ENCODE measurements at regions not wholly inside any gene's neighbourhood (a gene's known extent, or its start where the extent isn't known, plus 50 kb on each side); places are given as distances from the start of the nearest gene placed in this dataset.

DNA sequence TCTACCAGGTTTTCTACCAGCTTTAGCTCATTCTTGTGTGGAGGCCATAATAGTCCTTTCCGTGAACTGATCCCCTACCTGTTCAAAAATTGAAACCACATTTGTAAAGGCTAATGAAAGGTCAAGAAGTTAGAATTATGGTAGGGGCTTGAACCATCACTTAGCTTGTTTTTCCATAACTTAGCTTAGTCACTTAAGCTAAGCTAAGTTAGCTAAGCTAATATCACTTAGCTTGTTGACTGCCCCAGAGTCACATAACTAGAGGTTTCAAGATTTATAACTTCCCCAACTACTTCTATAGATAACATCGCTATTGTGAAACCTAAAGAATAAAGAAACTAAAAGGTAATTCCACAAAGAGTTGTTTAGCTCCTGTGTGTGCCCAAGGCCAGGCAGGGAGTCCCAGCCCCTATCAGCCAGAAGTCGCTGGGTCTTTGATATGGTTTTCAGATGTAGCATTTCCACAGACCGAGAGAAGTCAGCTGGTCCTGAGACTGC, 131.8 kb downstream of the VEGFA start:
- H3K4me2 ChIP-seq (ENCODE audit: low read depth, low read length): peak overlapping the region; percentile 84
- in situ Hi-C loops (cut with HindIII; ENCODE audit: extremely low pct_ligation_motif_present, low pct_unique_long_range_greater_than_20kb) (no loop called here), intact Hi-C loops (cut with micrococcal nuclease; ENCODE audit: unreplicated experiment) (no loop called here)
- peak; percentile 4 for TF ChIP-seq YY1 (IDR thresholded peaks at IDR 0.05; ENCODE audit: insufficient read depth, insufficient replicate concordance, low read depth, low read length)
- 0 out of 2 replicates have a peak, but pooled peaks have one; percentile 52 for TF ChIP-seq ZNF570 (CRISPR knock-in tag; IDR thresholded peaks at IDR 0.05; ENCODE audit: borderline replicate concordance)
- peak; percentile 63; the same call in 1 of the 2 replicates for TF ChIP-seq ZNF205 (CRISPR knock-in tag; IDR thresholded peaks at IDR 0.05)
- TF ChIP-seq ZNF383 (CRISPR knock-in tag; IDR thresholded peaks at IDR 0.05; ENCODE audit: borderline replicate concordance): peak; percentile 75; the same call in 1 of the 2 replicates
- TF ChIP-seq STAT5B (CRISPR knock-in tag; IDR thresholded peaks at IDR 0.05): no peak
- TF ChIP-seq, protein P1, sequence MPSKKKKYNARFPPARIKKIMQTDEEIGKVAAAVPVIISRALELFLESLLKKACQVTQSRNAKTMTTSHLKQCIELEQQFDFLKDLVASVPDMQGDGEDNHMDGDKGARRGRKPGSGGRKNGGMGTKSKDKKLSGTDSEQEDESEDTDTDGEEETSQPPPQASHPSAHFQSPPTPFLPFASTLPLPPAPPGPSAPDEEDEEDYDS (CRISPR knock-in tag; IDR thresholded peaks at IDR 0.05): no peak
- TF ChIP-seq, protein P2, sequence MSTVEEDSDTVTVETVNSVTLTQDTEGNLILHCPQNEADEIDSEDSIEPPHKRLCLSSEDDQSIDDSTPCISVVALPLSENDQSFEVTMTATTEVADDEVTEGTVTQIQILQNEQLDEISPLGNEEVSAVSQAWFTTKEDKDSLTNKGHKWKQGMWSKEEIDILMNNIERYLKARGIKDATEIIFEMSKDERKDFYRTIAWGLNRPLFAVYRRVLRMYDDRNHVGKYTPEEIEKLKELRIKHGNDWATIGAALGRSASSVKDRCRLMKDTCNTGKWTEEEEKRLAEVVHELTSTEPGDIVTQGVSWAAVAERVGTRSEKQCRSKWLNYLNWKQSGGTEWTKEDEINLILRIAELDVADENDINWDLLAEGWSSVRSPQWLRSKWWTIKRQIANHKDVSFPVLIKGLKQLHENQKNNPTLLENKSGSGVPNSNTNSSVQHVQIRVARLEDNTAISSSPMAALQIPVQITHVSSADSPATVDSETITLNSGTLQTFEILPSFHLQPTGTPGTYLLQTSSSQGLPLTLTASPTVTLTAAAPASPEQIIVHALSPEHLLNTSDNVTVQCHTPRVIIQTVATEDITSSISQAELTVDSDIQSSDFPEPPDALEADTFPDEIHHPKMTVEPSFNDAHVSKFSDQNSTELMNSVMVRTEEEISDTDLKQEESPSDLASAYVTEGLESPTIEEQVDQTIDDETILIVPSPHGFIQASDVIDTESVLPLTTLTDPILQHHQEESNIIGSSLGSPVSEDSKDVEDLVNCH (CRISPR knock-in tag; IDR thresholded peaks at IDR 0.05): 0 out of 2 replicates have a peak, but pooled peaks have one; percentile 67
- TF ChIP-seq ZBTB8A (CRISPR knock-in tag; IDR thresholded peaks at IDR 0.05; ENCODE audit: borderline replicate concordance, low read depth): 0 out of 2 replicates have a peak, but pooled peaks have one; percentile 46
- TF ChIP-seq ZNF614 (CRISPR knock-in tag; IDR thresholded peaks at IDR 0.05; ENCODE audit: borderline replicate concordance): no peak
- TF ChIP-seq ZNF607 (CRISPR knock-in tag; IDR thresholded peaks at IDR 0.05; ENCODE audit: borderline replicate concordance): no peak
- TF ChIP-seq SOX13 (IDR thresholded peaks at IDR 0.05): no peak
- TF ChIP-seq SOX13 (CRISPR knock-in tag; conservative IDR thresholded peaks at IDR 0.05 in 1 of 2, IDR thresholded peaks at IDR 0.05 in 1 of 2): peak in 1 of 2 experiments; percentile 27; a peak in 1 of 4 replicates
- 0 out of 2 replicates have a peak, but pooled peaks have one; percentile 48 for TF ChIP-seq PAX8 (CRISPR knock-in tag; IDR thresholded peaks at IDR 0.05; ENCODE audit: borderline replicate concordance)
- BruUV-seq (replicated peaks): no TSS peak
- H3K79me2 ChIP-seq (ENCODE audit: insufficient read depth, low read length): no peaks in the 10 kb centered on the region
- peak overlapping the region in 2 of 3 experiments; percentile 29 to 55; a peak in 4 of 6 replicates for H3K4me3 ChIP-seq (replicated peaks in 1 of 3; ENCODE audit: insufficient read depth in 1 of 3, low read depth in 2 of 3, low read length in 3 of 3)
- POLR2A ChIA-PET: interaction anchor here (0.7 to 3.0 kb wide), 9 partner anchors 9 to 272 kb away, joined by 3 to 26 read pairs (median 7); partner anchors contain the start of gene VEGFA
- no peak overlapping the region for H2AFZ ChIP-seq (ENCODE audit: low read length)
- peaks cover 67% of the 10 kb centered on the region for H3K4me1 ChIP-seq (ENCODE audit: insufficient read depth, low read length)
- H3K9ac ChIP-seq (ENCODE audit: insufficient read depth, low read depth, low read length): peak overlapping the region; percentile 13; the same call in 1 of the 2 replicates
- H3K36me3 ChIP-seq (replicated peaks in 1 of 2; ENCODE audit: control insufficient read depth in 1 of 2, insufficient read depth in 2 of 2, low read length in 2 of 2): no peaks in the 10 kb centered on the region
- WGBS (ENCODE audit: low lambda C conversion rate): 16% methylated on average over 4 of the region's 4 CpGs
- H3K9me3 ChIP-seq (ENCODE audit: low read length): no peaks in the 10 kb centered on the region
- CTCF ChIA-PET (ENCODE audit: low intra/inter-chr PET ratio, low total read pairs): no interaction called here
- ATAC-seq: peak; percentile 24
- no peaks in the 10 kb centered on the region for H3K27me3 ChIP-seq (ENCODE audit: control insufficient read depth in 1 of 2, insufficient read depth in 2 of 2, low read length in 2 of 2)
- peak; percentile 36 for FAIRE-seq
- DNase-seq (ENCODE audit: low spot score): no peak
- no peaks in the 10 kb centered on the region for H4K20me1 ChIP-seq (ENCODE audit: insufficient read depth, low read length)
- peak overlapping the region; percentile 54 for H3K27ac ChIP-seq (ENCODE audit: extremely low read length, insufficient read depth, low read length)
